ENCODE measurements at regions not wholly inside any gene's neighbourhood (a gene's known extent, or its start where the extent isn't known, plus 50 kb on each side); places are given as distances from the start of the nearest gene placed in this dataset.

- H3K4me3 ChIP-seq (ENCODE audit: low read depth, low read length) = no peak overlapping the region
- DNase-seq (ENCODE audit: low read depth) = no peak
- TF ChIP-seq CTCF (IDR thresholded peaks at IDR 0.05; ENCODE audit: control insufficient read depth, extremely low read depth, insufficient read depth) = no peak
These were observed 60.8 kb downstream of the NSMCE3 start for GRCh38 chr15:29208836-29209235.

- TF ChIP-seq CTCF (IDR thresholded peaks at IDR 0.05; ENCODE audit: control insufficient read depth, extremely low read depth, insufficient read depth) = peak; percentile 45
- no peak overlapping the region for H3K4me3 ChIP-seq (ENCODE audit: low read depth, low read length)
- peak; percentile 39 for DNase-seq (ENCODE audit: low read depth)
These were observed 61.3 kb downstream of the NSMCE3 start for GRCh38 chr15:29208352-29208751.

GRCh38 chr15:29207758-29208108, 61.9 kb downstream of the NSMCE3 start:
- no peak overlapping the region for H3K4me3 ChIP-seq (ENCODE audit: low read depth, low read length)
- no peak for DNase-seq (ENCODE audit: low read depth)
- TF ChIP-seq CTCF (IDR thresholded peaks at IDR 0.05; ENCODE audit: control insufficient read depth, extremely low read depth, insufficient read depth) = no peak

- no peak for DNase-seq (ENCODE audit: low read depth)
- no peak for TF ChIP-seq CTCF (IDR thresholded peaks at IDR 0.05; ENCODE audit: control insufficient read depth, extremely low read depth, insufficient read depth)
- no peak overlapping the region for H3K4me3 ChIP-seq (ENCODE audit: low read depth, low read length)
These were observed 62.4 kb downstream of the NSMCE3 start for GRCh38 chr15:29207027-29207757.

- no peak for DNase-seq (ENCODE audit: low read depth)
These were observed 64.4 kb downstream of the NSMCE3 start for GRCh38 chr15:29205186-29205585.

GRCh38 chr15:29204369-29204755, 65.3 kb downstream of the NSMCE3 start:
- no peak for TF ChIP-seq CTCF (IDR thresholded peaks at IDR 0.05; ENCODE audit: control insufficient read depth, extremely low read depth, insufficient read depth)
- no peak for DNase-seq (ENCODE audit: low read depth)
- no peak overlapping the region for H3K4me3 ChIP-seq (ENCODE audit: low read depth, low read length)

More at GRCh38 chr15:29205186-29205585, 64.4 kb downstream of the NSMCE3 start:
- no peak for TF ChIP-seq CTCF (IDR thresholded peaks at IDR 0.05; ENCODE audit: control insufficient read depth, extremely low read depth, insufficient read depth)
- H3K4me3 ChIP-seq (ENCODE audit: low read depth, low read length) = no peak overlapping the region
